GM21390 (cell line): ENCODE measurements at regions not wholly inside any gene's neighbourhood (a gene's known extent, or its start where the extent isn't known, plus 50 kb on each side); places are given as distances from the start of the nearest gene placed in this dataset.

Experiments used
- ATAC-seq: cut with Tn5 transposase; IDR thresholded peaks from one replicate; pipeline ENCODE4 v1.9.1; 2021; ENCODE audit not compliant: unreplicated experiment

GRCh38 chr16:22757202-22757601 lies 56.8 kb upstream of the HS3ST2 start:
- no peak for ATAC-seq

- ATAC-seq: no peak
Measured at GRCh38 chr16:22762486-22762885, 51.5 kb upstream of the HS3ST2 start.

GRCh38 chr16:22763437-22764080 lies 50.4 kb upstream of the HS3ST2 start:
- ATAC-seq: no peak
